ENCODE measurements at regions not wholly inside any gene's neighbourhood (a gene's known extent, or its start where the extent isn't known, plus 50 kb on each side); places are given as distances from the start of the nearest gene placed in this dataset.

DNA sequence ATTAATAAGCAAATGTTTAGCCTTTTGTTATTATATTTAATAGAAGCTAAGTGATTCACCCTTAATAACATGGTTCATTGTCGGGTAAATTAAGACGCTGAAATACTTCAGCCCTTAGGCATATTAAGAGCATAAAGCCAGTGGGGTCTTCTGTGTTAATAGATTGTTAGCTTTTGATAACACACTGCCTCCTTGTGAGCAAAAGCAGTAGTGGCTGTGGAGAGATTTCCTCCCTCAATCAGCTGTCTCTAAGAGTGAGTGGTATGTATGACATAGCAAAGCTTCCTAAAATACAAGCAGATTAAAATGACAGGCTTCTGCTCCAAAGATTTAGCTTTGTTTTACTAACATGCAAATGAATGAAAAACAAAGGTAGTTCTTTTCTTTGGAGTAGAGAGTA, 143.7 kb upstream of the SYT4 start:
- no peak overlapping the region for H3K27ac ChIP-seq (ENCODE audit: low read depth in 2 of 2, low read length in 2 of 2)
- no peaks in the 10 kb centered on the region for H3K36me3 ChIP-seq (ENCODE audit: control insufficient read depth in 2 of 3, insufficient read depth in 3 of 3, low read length in 3 of 3)
- no peak overlapping the region for H3K9ac ChIP-seq (ENCODE audit: low read length in 3 of 3)
- TF ChIP-seq, protein P1, sequence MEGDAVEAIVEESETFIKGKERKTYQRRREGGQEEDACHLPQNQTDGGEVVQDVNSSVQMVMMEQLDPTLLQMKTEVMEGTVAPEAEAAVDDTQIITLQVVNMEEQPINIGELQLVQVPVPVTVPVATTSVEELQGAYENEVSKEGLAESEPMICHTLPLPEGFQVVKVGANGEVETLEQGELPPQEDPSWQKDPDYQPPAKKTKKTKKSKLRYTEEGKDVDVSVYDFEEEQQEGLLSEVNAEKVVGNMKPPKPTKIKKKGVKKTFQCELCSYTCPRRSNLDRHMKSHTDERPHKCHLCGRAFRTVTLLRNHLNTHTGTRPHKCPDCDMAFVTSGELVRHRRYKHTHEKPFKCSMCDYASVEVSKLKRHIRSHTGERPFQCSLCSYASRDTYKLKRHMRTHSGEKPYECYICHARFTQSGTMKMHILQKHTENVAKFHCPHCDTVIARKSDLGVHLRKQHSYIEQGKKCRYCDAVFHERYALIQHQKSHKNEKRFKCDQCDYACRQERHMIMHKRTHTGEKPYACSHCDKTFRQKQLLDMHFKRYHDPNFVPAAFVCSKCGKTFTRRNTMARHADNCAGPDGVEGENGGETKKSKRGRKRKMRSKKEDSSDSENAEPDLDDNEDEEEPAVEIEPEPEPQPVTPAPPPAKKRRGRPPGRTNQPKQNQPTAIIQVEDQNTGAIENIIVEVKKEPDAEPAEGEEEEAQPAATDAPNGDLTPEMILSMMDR (IDR thresholded peaks at IDR 0.05; ENCODE audit: borderline replicate concordance, extremely low read depth, insufficient read depth), result no peak
- H3K9me3 ChIP-seq (ENCODE audit: control insufficient read depth in 2 of 3, insufficient read depth in 1 of 3, low read length in 3 of 3), result no peaks in the 10 kb centered on the region
- intact Hi-C loops (cut with DNase I), result no loop called here
- H3K4me1 ChIP-seq (ENCODE audit: control insufficient read depth in 2 of 3, insufficient read depth in 2 of 3, low read depth in 1 of 3, low read length in 3 of 3), result no peaks in the 10 kb centered on the region
- no peak for FAIRE-seq
- H3K27me3 ChIP-seq (ENCODE audit: control insufficient read depth, insufficient read depth, low read length), result no peaks in the 10 kb centered on the region
- H3K4me3 ChIP-seq (ENCODE audit: low read length in 3 of 3), result no peak overlapping the region
- DNase-seq, result no peak

DNA sequence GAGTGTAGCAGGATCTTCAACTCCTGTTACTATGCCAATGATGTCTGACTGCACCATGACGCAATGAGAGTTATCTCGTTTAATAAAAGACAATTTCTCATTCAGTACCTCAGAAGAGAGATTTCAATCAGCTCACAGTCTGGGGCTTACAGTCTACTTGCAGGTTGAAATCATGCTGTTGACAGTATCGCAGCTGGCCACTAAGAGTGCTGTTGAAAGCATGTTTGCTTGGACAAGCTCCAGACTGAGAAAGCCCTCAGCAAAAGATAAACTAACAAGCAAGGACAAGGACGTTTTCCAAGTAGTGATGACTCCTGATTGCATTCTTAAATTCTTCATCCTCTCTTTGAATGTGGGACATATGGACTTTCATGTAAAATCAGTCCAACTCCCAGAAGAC, 145.2 kb upstream of the SYT4 start:
- H3K36me3 ChIP-seq (ENCODE audit: control insufficient read depth in 2 of 3, insufficient read depth in 3 of 3, low read length in 3 of 3), result no peaks in the 10 kb centered on the region
- intact Hi-C loops (cut with DNase I), result no loop called here
- no peaks in the 10 kb centered on the region for H3K27me3 ChIP-seq (ENCODE audit: control insufficient read depth, insufficient read depth, low read length)
- H3K27ac ChIP-seq (ENCODE audit: low read depth in 2 of 2, low read length in 2 of 2), result no peak overlapping the region
- no peak overlapping the region for H3K4me3 ChIP-seq (ENCODE audit: low read length in 3 of 3)
- DNase-seq (peak in 2 of 5 donors; percentile 9 to 37), FAIRE-seq (no peak)
- TF ChIP-seq, protein P1 (IDR thresholded peaks at IDR 0.05; ENCODE audit: borderline replicate concordance, extremely low read depth, insufficient read depth), result peak; percentile 23
- H3K9me3 ChIP-seq (ENCODE audit: control insufficient read depth in 2 of 3, insufficient read depth in 1 of 3, low read length in 3 of 3), result no peaks in the 10 kb centered on the region
- H3K4me1 ChIP-seq (ENCODE audit: control insufficient read depth in 2 of 3, insufficient read depth in 2 of 3, low read depth in 1 of 3, low read length in 3 of 3), result no peaks in the 10 kb centered on the region
- no peak overlapping the region for H3K9ac ChIP-seq (ENCODE audit: low read length in 3 of 3)

DNA sequence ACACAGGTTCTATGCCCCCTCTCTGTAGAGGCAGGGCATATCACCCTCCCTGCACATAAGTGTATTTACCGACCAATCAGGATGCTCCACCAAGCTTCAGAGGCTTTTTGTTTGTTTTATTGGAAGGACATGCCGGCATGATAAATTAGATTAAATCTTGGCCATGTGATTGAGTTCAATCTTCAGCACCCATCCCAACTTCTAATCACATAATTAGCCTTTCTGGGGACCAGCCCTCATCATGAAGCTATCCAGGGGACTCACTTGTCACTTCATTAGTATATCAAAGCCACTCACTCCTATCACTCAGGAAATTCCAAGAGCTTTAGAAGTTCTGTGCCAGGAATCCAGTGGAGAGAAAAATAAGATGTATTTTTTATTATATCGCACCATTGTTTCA, 158.6 kb upstream of the SYT4 start:
- no peaks in the 10 kb centered on the region for H3K27me3 ChIP-seq (ENCODE audit: control insufficient read depth, insufficient read depth, low read length)
- FAIRE-seq (no peak), DNase-seq (no peak)
- TF ChIP-seq, protein P1 (IDR thresholded peaks at IDR 0.05; ENCODE audit: borderline replicate concordance, extremely low read depth, insufficient read depth), result no peak
- H3K9me3 ChIP-seq (ENCODE audit: control insufficient read depth in 2 of 3, insufficient read depth in 1 of 3, low read length in 3 of 3), result peaks cover 0 to 4% (median 0%) of the 10 kb centered on the region in 3 donors
- H3K27ac ChIP-seq (ENCODE audit: low read depth in 2 of 2, low read length in 2 of 2), result no peak overlapping the region
- H3K4me1 ChIP-seq (ENCODE audit: control insufficient read depth in 2 of 3, insufficient read depth in 2 of 3, low read depth in 1 of 3, low read length in 3 of 3), result no peaks in the 10 kb centered on the region
- no peaks in the 10 kb centered on the region for H3K36me3 ChIP-seq (ENCODE audit: control insufficient read depth in 2 of 3, insufficient read depth in 3 of 3, low read length in 3 of 3)
- no peak overlapping the region for H3K4me3 ChIP-seq (ENCODE audit: low read length in 3 of 3)
- no peak overlapping the region for H3K9ac ChIP-seq (ENCODE audit: low read length in 3 of 3)
- intact Hi-C loops (cut with DNase I), result no loop called here

DNA sequence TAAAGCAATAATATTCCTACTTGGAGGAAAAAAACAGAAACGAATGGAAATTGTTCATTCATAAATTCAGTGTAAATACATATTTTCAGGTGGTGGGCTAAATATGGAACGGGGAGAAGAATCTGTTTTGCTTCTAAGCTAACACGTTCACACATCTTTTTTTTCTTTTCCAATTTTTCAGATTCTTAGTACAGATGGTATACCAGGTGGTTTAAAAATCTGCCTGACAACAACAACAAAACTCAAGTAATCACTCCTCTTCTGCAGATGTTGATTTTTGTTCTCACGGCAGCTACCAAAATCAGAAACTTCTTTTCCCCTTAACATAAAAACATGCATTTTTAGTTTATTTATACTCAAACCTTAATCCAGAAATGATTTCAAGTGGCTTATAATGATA, 164.8 kb upstream of the SYT4 start:
- DNase-seq (no peak), FAIRE-seq (no peak)
- intact Hi-C loops (cut with DNase I), result no loop called here
- Histone ChIP-seq H3K9ac (ENCODE audit: low read length in 3 of 3) (no peak overlapping the region), H3K36me3 (ENCODE audit: control insufficient read depth in 2 of 3, insufficient read depth in 3 of 3, low read length in 3 of 3) (no peaks in the 10 kb centered on the region), H3K4me3 (ENCODE audit: low read length in 3 of 3) (no peak overlapping the region), H3K9me3 (ENCODE audit: control insufficient read depth in 2 of 3, insufficient read depth in 1 of 3, low read length in 3 of 3) (peaks cover 0 to 6% (median 0%) of the 10 kb centered on the region in 3 donors), H3K4me1 (ENCODE audit: control insufficient read depth in 2 of 3, insufficient read depth in 2 of 3, low read depth in 1 of 3, low read length in 3 of 3) (no peaks in the 10 kb centered on the region), H3K27ac (ENCODE audit: low read depth in 2 of 2, low read length in 2 of 2) (no peak overlapping the region), H3K27me3 (ENCODE audit: control insufficient read depth, insufficient read depth, low read length) (no peaks in the 10 kb centered on the region)
- TF ChIP-seq, protein P1 (IDR thresholded peaks at IDR 0.05; ENCODE audit: borderline replicate concordance, extremely low read depth, insufficient read depth), result no peak

All from kidney (tissue), 13 donors.